Upper lobe of right lung (tissue), 1 donor: ENCODE measurements at regions not wholly inside any gene's neighbourhood (a gene's known extent, or its start where the extent isn't known, plus 50 kb on each side); places are given as distances from the start of the nearest gene placed in this dataset.
"Not testable (repeated sequence)": the region's sequence is repeated elsewhere in the genome, so short reads cannot be mapped to it uniquely, and the experiment has no call there.

Experiments used
- ATAC-seq: fragments of 200-7000 bp; cut with Tn5 transposase; one replicate; pipeline ENCODE4 v1.9.1; 2020; ENCODE audit warnings: mild to moderate bottlenecking, moderate library complexity
- DNase-seq: peaks from one replicate; pipeline ENCODE4 v3.0.0-alpha.2; 2020
- H3K27ac ChIP-seq: fragments of 200-600 bp; one replicate; pipeline ENCODE4 v1.8.0; 2022
- H3K27me3 ChIP-seq: fragments of 200-600 bp; one replicate; pipeline ENCODE4 v1.8.0; 2022; ENCODE audit warnings: mild to moderate bottlenecking
- H3K36me3 ChIP-seq: fragments of 200-600 bp; one replicate; pipeline ENCODE4 v1.8.0; 2022
- H3K4me1 ChIP-seq: fragments of 200-600 bp; one replicate; pipeline ENCODE4 v1.8.0; 2022
- H3K4me3 ChIP-seq: fragments of 200-600 bp; one replicate; pipeline ENCODE4 v1.8.0; 2022; ENCODE audit warnings: mild to moderate bottlenecking
- H3K9me3 ChIP-seq: fragments of 200-600 bp; one replicate; pipeline ENCODE4 v1.8.0; 2022
- intact Hi-C: fragments of 100-400 bp; cut with DNase I; formaldehyde crosslinking; loops from one replicate; pipeline ENCODE4 v1.11.0; 2022
- TF ChIP-seq, protein P1 (sequence below): fragments of 200-600 bp; IDR thresholded peaks from one replicate; pipeline ENCODE4 v1.8.0; 2022; ENCODE audit warnings: antibody characterized with exemption
- donor health status: DM: no; HTN: yes; CAD: no; lungs with severe emphysema.

DNA sequence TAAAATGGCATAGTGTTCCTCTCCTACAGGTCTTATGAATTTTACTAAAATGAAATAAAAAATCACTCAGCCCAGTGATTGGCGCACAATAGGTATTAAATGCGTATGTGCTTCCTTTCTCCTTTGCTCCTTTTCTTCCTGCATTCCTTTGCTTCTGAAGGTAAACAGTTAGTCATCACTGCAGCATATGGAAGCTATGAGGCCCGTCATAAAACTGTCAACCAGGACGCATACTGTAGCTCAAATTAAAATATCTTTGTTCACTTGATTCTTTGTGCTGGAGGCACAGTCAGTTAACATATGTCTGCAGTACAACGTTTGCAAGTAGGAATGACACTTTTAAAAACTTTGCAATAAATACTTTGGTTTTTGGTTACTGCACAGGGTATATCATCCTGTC lies 374.7 kb downstream of the TCERG1L start:
- Histone ChIP-seq H3K27ac (no peak overlapping the region), H3K4me3 (no peak overlapping the region), H3K27me3 (peaks cover 6% of the 10 kb centered on the region), H3K9me3 (no peaks in the 10 kb centered on the region), H3K4me1 (no peaks in the 10 kb centered on the region), H3K36me3 (no peaks in the 10 kb centered on the region)
- TF ChIP-seq, protein P1, sequence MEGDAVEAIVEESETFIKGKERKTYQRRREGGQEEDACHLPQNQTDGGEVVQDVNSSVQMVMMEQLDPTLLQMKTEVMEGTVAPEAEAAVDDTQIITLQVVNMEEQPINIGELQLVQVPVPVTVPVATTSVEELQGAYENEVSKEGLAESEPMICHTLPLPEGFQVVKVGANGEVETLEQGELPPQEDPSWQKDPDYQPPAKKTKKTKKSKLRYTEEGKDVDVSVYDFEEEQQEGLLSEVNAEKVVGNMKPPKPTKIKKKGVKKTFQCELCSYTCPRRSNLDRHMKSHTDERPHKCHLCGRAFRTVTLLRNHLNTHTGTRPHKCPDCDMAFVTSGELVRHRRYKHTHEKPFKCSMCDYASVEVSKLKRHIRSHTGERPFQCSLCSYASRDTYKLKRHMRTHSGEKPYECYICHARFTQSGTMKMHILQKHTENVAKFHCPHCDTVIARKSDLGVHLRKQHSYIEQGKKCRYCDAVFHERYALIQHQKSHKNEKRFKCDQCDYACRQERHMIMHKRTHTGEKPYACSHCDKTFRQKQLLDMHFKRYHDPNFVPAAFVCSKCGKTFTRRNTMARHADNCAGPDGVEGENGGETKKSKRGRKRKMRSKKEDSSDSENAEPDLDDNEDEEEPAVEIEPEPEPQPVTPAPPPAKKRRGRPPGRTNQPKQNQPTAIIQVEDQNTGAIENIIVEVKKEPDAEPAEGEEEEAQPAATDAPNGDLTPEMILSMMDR = no peak
- DNase-seq = no peak
- no peak for ATAC-seq
- intact Hi-C loops = no loop called here

DNA sequence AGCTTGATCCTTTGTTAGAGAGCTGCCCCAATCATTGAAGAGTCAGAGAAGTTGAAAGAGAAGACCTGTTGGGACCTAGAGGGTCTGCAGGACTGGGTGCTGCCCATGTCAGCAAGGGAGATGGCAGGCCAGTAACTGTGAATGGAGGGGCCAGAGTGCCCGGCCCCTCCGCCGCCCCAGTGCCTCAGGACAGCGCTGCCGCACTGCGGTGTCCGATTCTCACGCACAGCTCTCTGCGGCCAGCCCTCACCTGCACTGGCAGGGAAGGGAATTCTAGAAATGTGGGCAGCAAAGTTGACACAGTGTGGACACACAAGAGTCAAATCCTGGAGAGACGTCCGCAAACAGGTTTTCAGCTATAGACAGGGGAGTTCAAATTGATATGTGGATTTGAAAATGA lies 373.5 kb downstream of the TCERG1L start:
- Histone ChIP-seq H3K4me1 (no peaks in the 10 kb centered on the region), H3K4me3 (no peak overlapping the region), H3K9me3 (no peaks in the 10 kb centered on the region), H3K36me3 (no peaks in the 10 kb centered on the region), H3K27ac (no peak overlapping the region), H3K27me3 (peaks cover 6% of the 10 kb centered on the region)
- TF ChIP-seq, protein P1 = no peak
- intact Hi-C loops = no loop called here
- ATAC-seq (no peak), DNase-seq (no peak)

DNA sequence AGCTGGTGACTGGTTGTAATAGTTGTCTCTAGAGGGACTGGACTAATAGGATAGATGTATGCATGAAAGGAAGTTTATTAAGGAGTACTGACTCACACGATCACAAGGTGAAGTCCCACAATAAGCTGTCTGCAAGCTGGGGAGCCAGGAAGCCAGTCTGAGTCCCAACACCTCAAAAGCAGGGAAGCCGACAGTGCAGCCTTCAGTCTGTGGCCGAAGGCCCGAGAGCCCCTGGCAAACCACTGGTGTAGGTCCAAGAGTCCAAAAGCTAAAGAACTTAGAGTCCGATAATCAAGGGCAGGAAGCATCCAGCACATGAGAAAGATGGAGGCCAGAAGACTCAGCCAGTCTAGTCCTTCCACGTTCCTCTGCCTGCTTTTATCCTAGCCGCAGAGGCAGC lies 372.6 kb downstream of the TCERG1L start:
- intact Hi-C loops, DNase-seq, H3K27ac ChIP-seq: not testable (repeated sequence)

DNA sequence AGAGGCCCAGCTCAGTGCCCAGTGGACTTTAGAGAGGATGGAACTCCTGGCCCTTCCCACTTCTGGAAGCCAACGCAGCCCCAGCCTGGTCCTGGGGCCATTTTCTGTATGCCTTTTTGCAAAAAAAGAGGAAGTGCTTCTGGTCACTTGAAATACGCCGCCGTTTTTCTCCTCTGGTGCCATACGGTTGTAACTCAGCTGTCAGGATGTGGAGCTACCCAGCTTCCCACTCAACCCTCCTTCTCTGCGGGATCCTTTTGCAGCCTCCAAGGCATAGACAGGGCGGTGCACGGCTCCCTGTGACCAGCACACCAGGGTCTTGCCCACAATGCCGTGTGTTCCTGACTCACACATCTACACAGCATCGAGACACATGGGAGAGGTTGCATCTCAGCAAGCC lies 369.6 kb downstream of the TCERG1L start:
- Histone ChIP-seq H3K36me3 (no peaks in the 10 kb centered on the region), H3K4me3 (no peak overlapping the region), H3K27ac (no peak overlapping the region), H3K9me3 (no peaks in the 10 kb centered on the region), H3K27me3 (peaks cover 6% of the 10 kb centered on the region), H3K4me1 (no peaks in the 10 kb centered on the region)
- DNase-seq = no peak
- intact Hi-C loops = no loop called here
- TF ChIP-seq, protein P1 = no peak
- no peak for ATAC-seq

More for the DNA sequence above, 372.6 kb downstream of the TCERG1L start:
- H3K9me3 ChIP-seq, H3K4me3 ChIP-seq, H3K4me1 ChIP-seq, H3K36me3 ChIP-seq, H3K27me3 ChIP-seq, ATAC-seq: not testable (repeated sequence)

DNA sequence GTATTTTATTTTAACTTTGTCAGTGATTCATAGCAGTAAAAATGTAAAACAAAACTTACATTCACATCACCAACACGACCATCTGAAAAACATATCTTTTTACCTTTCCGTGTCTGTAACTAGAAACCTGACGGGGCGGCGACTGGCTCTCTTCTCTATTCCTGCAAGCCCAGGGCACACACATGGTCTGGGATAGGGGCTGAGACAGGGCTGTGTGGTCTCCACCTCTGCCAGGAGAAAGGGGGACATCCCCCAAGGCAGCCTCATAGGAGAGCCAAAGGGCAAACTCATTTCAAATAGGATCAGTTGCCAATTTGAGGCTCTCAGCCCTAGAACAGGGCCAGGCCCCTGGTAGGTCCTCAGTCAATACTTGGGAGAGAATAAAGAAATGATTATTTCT lies 359.4 kb downstream of the TCERG1L start:
- Histone ChIP-seq H3K4me3 (no peak overlapping the region), H3K4me1 (no peaks in the 10 kb centered on the region), H3K36me3 (no peaks in the 10 kb centered on the region), H3K27ac (no peak overlapping the region), H3K9me3 (no peaks in the 10 kb centered on the region), H3K27me3 (no peaks in the 10 kb centered on the region)
- no peak for DNase-seq
- ATAC-seq = no peak
- intact Hi-C loops = no loop called here
- TF ChIP-seq, protein P1 = no peak

DNA sequence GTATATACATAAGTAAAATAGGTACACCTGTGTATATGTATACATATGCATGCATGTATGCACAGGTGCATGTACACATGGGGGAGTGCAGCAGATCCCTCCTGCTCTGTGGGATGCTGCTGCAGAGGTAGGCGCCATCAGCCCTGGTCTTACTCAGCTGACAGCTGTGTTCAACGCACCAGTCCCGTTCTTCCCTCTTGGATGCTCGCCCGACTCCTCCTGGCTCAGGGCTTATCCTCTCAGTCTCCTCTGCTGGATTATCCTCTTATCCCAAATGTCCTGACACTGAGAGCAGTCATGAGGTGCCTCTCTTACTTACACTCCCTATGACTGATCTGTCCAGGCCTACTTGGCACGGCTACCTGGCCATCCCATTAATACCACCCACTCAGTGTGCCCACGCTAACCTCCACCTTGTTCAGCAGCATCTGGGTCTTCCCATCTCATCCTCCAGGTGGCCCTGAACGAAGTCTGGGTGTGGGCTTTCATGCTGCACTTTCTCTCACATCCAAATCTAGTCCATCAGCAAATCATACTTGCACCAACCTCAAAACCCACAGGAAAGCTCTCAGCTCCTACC lies 357.1 kb downstream of the TCERG1L start:
- intact Hi-C loops = no loop called here
- DNase-seq = no peak

More for the DNA sequence above, 357.1 kb downstream of the TCERG1L start:
- Histone ChIP-seq H3K9me3 (no peaks in the 10 kb centered on the region), H3K4me1 (no peaks in the 10 kb centered on the region), H3K27ac (no peak overlapping the region), H3K27me3 (no peaks in the 10 kb centered on the region), H3K36me3 (no peaks in the 10 kb centered on the region), H3K4me3 (no peak overlapping the region)
- no peak for ATAC-seq
- TF ChIP-seq, protein P1 = no peak
